ENCODE measurements at regions not wholly inside any gene's neighbourhood (a gene's known extent, or its start where the extent isn't known, plus 50 kb on each side); places are given as distances from the start of the nearest gene placed in this dataset.

- TF ChIP-seq, protein P1, sequence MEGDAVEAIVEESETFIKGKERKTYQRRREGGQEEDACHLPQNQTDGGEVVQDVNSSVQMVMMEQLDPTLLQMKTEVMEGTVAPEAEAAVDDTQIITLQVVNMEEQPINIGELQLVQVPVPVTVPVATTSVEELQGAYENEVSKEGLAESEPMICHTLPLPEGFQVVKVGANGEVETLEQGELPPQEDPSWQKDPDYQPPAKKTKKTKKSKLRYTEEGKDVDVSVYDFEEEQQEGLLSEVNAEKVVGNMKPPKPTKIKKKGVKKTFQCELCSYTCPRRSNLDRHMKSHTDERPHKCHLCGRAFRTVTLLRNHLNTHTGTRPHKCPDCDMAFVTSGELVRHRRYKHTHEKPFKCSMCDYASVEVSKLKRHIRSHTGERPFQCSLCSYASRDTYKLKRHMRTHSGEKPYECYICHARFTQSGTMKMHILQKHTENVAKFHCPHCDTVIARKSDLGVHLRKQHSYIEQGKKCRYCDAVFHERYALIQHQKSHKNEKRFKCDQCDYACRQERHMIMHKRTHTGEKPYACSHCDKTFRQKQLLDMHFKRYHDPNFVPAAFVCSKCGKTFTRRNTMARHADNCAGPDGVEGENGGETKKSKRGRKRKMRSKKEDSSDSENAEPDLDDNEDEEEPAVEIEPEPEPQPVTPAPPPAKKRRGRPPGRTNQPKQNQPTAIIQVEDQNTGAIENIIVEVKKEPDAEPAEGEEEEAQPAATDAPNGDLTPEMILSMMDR (IDR thresholded peaks at IDR 0.05; ENCODE audit: unreplicated experiment in 3 of 3): no peak
- Mint-ChIP-seq H3K27ac (no peak overlapping the region), H3K9me3 (no peaks in the 10 kb centered on the region), H3K36me3 (ENCODE audit: low read depth) (no peaks in the 10 kb centered on the region), H3K27me3 (ENCODE audit: low read depth) (no peaks in the 10 kb centered on the region), H3K4me1 (no peaks in the 10 kb centered on the region), H3K4me3 (no peak overlapping the region)
These were observed 51.6 kb upstream of the SRRM3 start for GRCh38 chr7:76149847-76150691.
